ENCODE measurements at regions not wholly inside any gene's neighbourhood (a gene's known extent, or its start where the extent isn't known, plus 50 kb on each side); places are given as distances from the start of the nearest gene placed in this dataset.

GRCh38 chr20:58086763-58087561, 141.5 kb downstream of the ANKRD60 start:
- TF ChIP-seq, protein P1, sequence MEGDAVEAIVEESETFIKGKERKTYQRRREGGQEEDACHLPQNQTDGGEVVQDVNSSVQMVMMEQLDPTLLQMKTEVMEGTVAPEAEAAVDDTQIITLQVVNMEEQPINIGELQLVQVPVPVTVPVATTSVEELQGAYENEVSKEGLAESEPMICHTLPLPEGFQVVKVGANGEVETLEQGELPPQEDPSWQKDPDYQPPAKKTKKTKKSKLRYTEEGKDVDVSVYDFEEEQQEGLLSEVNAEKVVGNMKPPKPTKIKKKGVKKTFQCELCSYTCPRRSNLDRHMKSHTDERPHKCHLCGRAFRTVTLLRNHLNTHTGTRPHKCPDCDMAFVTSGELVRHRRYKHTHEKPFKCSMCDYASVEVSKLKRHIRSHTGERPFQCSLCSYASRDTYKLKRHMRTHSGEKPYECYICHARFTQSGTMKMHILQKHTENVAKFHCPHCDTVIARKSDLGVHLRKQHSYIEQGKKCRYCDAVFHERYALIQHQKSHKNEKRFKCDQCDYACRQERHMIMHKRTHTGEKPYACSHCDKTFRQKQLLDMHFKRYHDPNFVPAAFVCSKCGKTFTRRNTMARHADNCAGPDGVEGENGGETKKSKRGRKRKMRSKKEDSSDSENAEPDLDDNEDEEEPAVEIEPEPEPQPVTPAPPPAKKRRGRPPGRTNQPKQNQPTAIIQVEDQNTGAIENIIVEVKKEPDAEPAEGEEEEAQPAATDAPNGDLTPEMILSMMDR (IDR thresholded peaks at IDR 0.05): peak; percentile 76
- TF ChIP-seq POLR2A (IDR thresholded peaks at IDR 0.05; ENCODE audit: low read length): no peak

Data from A549 (cell line).